ENCODE measurements at regions not wholly inside any gene's neighbourhood (a gene's known extent, or its start where the extent isn't known, plus 50 kb on each side); places are given as distances from the start of the nearest gene placed in this dataset.
"Not testable (repeated sequence)": the region's sequence is repeated elsewhere in the genome, so short reads cannot be mapped to it uniquely, and the experiment has no call there.

- Histone ChIP-seq H3K4me1 (ENCODE audit: insufficient read depth, low read length, poor library complexity, severe bottlenecking) (no peaks in the 10 kb centered on the region), H3K27ac (ENCODE audit: low read depth, low read length, poor library complexity, severe bottlenecking) (no peak overlapping the region), H3K36me3 (ENCODE audit: insufficient read depth, low read length, poor library complexity, severe bottlenecking) (no peaks in the 10 kb centered on the region), H3K4me3 (ENCODE audit: low read depth, low read length, poor library complexity, severe bottlenecking) (no peak overlapping the region), H3K9me3 (ENCODE audit: low read depth, low read length, poor library complexity, severe bottlenecking) (no peaks in the 10 kb centered on the region), H3K27me3 (replicated peaks; ENCODE audit: insufficient read depth, low read depth, low read length, poor library complexity) (no peaks in the 10 kb centered on the region)
- DNase-seq (ENCODE audit: low spot score) = no peak
- ChIA-PET CTCF (no interaction called here), POLR2A (ENCODE audit: low non-redundant PET) (no interaction called here)
- intact Hi-C loops (cut with micrococcal nuclease; ENCODE audit: unreplicated experiment) = no loop called here
- BruUV-seq (replicated peaks) = no TSS peak
- TF ChIP-seq CTCF (conservative IDR thresholded peaks at IDR 0.05; ENCODE audit: low read depth, low read length) = no peak
- no peak for TF ChIP-seq EZH2 (IDR thresholded peaks at IDR 0.05; ENCODE audit: borderline replicate concordance, low read depth, low read length, poor library complexity, severe bottlenecking)
Observed at GRCh38 chr6:51203504-51203903, 384.8 kb downstream of the TFAP2B start.

GRCh38 chr6:51206686-51207085, 388.0 kb downstream of the TFAP2B start:
- H3K4me1 ChIP-seq (ENCODE audit: insufficient read depth, low read length, poor library complexity, severe bottlenecking); intact Hi-C loops (cut with micrococcal nuclease; ENCODE audit: unreplicated experiment); CTCF ChIA-PET; DNase-seq (ENCODE audit: low spot score); H3K9me3 ChIP-seq (ENCODE audit: low read depth, low read length, poor library complexity, severe bottlenecking); H3K4me3 ChIP-seq (ENCODE audit: low read depth, low read length, poor library complexity, severe bottlenecking); BruUV-seq (replicated peaks); H3K27me3 ChIP-seq (replicated peaks; ENCODE audit: insufficient read depth, low read depth, low read length, poor library complexity); H3K36me3 ChIP-seq (ENCODE audit: insufficient read depth, low read length, poor library complexity, severe bottlenecking); POLR2A ChIA-PET (ENCODE audit: low non-redundant PET); H3K27ac ChIP-seq (ENCODE audit: low read depth, low read length, poor library complexity, severe bottlenecking): not testable (repeated sequence)

DNA sequence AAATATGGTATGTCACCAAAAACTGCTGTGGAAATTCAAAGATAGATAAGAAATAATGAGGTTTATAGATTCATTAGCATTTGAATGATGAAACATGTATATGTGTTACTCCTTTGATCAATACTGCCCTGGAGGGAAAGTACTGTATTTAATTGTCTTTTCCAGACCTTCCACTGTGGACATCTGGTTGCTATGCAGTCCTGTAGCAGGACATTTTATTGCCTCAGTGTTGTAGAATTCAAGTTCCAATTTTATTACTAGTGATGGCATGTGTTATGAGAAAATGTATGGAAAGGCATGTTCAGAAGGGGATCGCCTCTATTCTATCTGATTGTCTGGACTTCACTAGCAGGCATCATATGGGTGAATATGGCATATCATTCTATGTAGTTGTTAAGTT, 391.0 kb downstream of the TFAP2B start:
- ChIA-PET POLR2A (ENCODE audit: low non-redundant PET) (no interaction called here), CTCF (no interaction called here)
- DNase-seq (ENCODE audit: low spot score) = no peak
- H3K4me3 ChIP-seq (ENCODE audit: low read depth, low read length, poor library complexity, severe bottlenecking) = no peak overlapping the region
- intact Hi-C loops (cut with micrococcal nuclease; ENCODE audit: unreplicated experiment) = no loop called here
- H3K36me3 ChIP-seq (ENCODE audit: insufficient read depth, low read length, poor library complexity, severe bottlenecking) = no peaks in the 10 kb centered on the region
- H3K27me3 ChIP-seq (replicated peaks; ENCODE audit: insufficient read depth, low read depth, low read length, poor library complexity) = peaks cover 2% of the 10 kb centered on the region
- TF ChIP-seq EZH2 (IDR thresholded peaks at IDR 0.05; ENCODE audit: borderline replicate concordance, low read depth, low read length, poor library complexity, severe bottlenecking) = no peak
- no peak for TF ChIP-seq CTCF (conservative IDR thresholded peaks at IDR 0.05; ENCODE audit: low read depth, low read length)
- peaks cover 3% of the 10 kb centered on the region for H3K4me1 ChIP-seq (ENCODE audit: insufficient read depth, low read length, poor library complexity, severe bottlenecking)
- H3K9me3 ChIP-seq (ENCODE audit: low read depth, low read length, poor library complexity, severe bottlenecking) = no peaks in the 10 kb centered on the region
- BruUV-seq (replicated peaks) = no TSS peak
- H3K27ac ChIP-seq (ENCODE audit: low read depth, low read length, poor library complexity, severe bottlenecking) = no peak overlapping the region

DNA sequence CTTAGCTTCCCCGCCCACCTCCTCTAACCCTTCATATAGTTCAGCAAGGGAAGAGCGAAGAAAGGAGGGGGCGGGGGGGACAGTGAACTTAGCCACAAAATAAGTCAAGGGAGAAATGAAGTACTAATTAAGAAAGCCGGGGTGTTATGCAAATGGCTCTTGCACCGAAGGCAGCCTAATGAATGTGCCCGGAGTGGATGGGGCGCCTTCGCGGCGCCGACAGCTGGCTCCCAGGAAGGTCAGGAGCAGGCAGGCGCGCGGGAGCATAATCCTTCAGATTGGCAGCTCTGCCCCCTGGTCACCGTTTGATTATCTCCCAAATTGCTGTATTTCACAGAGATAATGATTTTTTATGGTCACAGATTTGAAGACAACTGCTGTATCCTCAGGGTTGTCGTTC, 395.1 kb downstream of the TFAP2B start:
- H3K9me3 ChIP-seq (ENCODE audit: low read depth, low read length, poor library complexity, severe bottlenecking) = no peaks in the 10 kb centered on the region
- H3K4me3 ChIP-seq (ENCODE audit: low read depth, low read length, poor library complexity, severe bottlenecking) = peak overlapping the region; percentile 35
- TF ChIP-seq CTCF (conservative IDR thresholded peaks at IDR 0.05; ENCODE audit: low read depth, low read length) = no peak
- no peak for TF ChIP-seq EZH2 (IDR thresholded peaks at IDR 0.05; ENCODE audit: borderline replicate concordance, low read depth, low read length, poor library complexity, severe bottlenecking)
- CTCF ChIA-PET = no interaction called here
- H3K27me3 ChIP-seq (replicated peaks; ENCODE audit: insufficient read depth, low read depth, low read length, poor library complexity) = peaks cover 6% of the 10 kb centered on the region
- POLR2A ChIA-PET (ENCODE audit: low non-redundant PET) = no interaction called here
- intact Hi-C loops (cut with micrococcal nuclease; ENCODE audit: unreplicated experiment) = no loop called here
- DNase-seq (ENCODE audit: low spot score) = peak; percentile 23
- no TSS peak for BruUV-seq (replicated peaks)
- H3K4me1 ChIP-seq (ENCODE audit: insufficient read depth, low read length, poor library complexity, severe bottlenecking) = peaks cover 3% of the 10 kb centered on the region
- no peak overlapping the region for H3K27ac ChIP-seq (ENCODE audit: low read depth, low read length, poor library complexity, severe bottlenecking)
- no peaks in the 10 kb centered on the region for H3K36me3 ChIP-seq (ENCODE audit: insufficient read depth, low read length, poor library complexity, severe bottlenecking)

All from A673 (cell line).